HG02759 (cell line): ENCODE measurements at regions not wholly inside any gene's neighbourhood (a gene's known extent, or its start where the extent isn't known, plus 50 kb on each side); places are given as distances from the start of the nearest gene placed in this dataset.
"Not testable (repeated sequence)": the region's sequence is repeated elsewhere in the genome, so short reads cannot be mapped to it uniquely, and the experiment has no call there.

Experiments
- ATAC-seq: cut with Tn5 transposase; IDR thresholded peaks from one replicate; pipeline ENCODE4 v1.9.1; 2021; ENCODE audit warnings: mild to moderate bottlenecking, moderate library complexity; ENCODE audit not compliant: unreplicated experiment

- ATAC-seq: no peak
Measured at GRCh38 chr2:179332903-179333302, 68.3 kb upstream of the SESTD1 start.

DNA sequence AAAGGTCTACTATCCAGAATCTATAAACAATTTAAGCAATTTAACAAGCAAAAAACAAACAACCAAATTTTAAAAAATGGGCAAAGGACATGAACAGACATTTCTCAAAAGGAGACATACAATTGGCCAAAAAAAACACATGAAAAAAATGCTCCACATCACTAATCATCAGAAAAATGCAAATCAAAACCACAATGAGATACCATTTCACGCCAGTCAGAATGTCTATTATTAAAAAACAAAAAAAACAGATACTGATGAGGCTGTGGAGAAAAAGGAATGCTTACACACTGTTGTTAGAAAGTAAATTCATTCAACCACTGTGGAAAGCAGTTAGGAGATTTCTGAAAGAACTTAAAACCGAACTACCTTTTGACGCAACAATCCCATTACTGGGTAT, 66.4 kb upstream of the SESTD1 start:
- no peak for ATAC-seq

GRCh38 chr2:179322289-179322688, 57.7 kb upstream of the SESTD1 start:
- no peak for ATAC-seq

DNA sequence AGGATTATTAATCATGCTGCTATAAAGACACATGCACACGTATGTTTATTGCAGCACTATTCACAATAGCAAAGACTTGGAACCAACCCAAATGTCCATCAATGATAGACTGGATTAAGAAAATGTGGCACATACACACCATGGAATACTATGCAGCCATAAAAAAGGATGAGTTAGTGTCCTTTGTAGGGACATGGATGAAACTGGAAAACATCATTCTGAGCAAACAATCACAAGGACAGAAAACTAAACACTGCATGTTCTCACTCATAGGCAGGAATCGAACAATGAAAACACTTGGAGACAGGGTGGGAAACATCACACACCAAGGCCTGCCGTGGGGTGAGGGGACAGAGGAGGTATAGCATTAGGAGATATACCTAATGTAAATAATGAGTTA, 56.4 kb upstream of the SESTD1 start:
- ATAC-seq: not testable (repeated sequence)

- not testable (repeated sequence) for ATAC-seq
Measured at GRCh38 chr2:179314729-179315128, 50.1 kb upstream of the SESTD1 start.
